Panc1 (cell line): ENCODE measurements at regions not wholly inside any gene's neighbourhood (a gene's known extent, or its start where the extent isn't known, plus 50 kb on each side); places are given as distances from the start of the nearest gene placed in this dataset.

ENCODE experiments used
- ATAC-seq: fragments of 200-7000 bp; cut with Tn5 transposase; 2 replicates; pipeline ENCODE4 v1.9.1; 2020; ENCODE audit warnings: mild to moderate bottlenecking, moderate library complexity
- BruUV-seq: library from RNA; stranded (reverse); fragments of 400-500 nt; replicated peaks from 2 replicates; lab custom pipeline; 2021; lab: Mats Ljungman, UMichigan
- CTCF ChIA-PET: fragments of 300-600 bp; sonication (Branson Sonifier 250); formaldehyde crosslinking; loops from one replicate; lab custom pipeline; 2022; ENCODE audit warnings: antibody characterized with exemption; lab: Charles Lee
- POLR2A ChIA-PET: fragments of 300-600 bp; sonication (Branson Sonifier 250); formaldehyde crosslinking; loops from one replicate; lab custom pipeline; 2022; ENCODE audit warnings: antibody characterized with exemption; lab: Charles Lee
- DNase-seq: peaks from one replicate; pipeline ENCODE4 v3.0.0-alpha.2; 2010; ENCODE audit warnings: low read depth, low spot score
- H3K27ac ChIP-seq: 2 replicates; pipeline ENCODE4 v1.5.1; 2011; ENCODE audit warnings: mild to moderate bottlenecking, low read length, inconsistent platforms
- H3K27me3 ChIP-seq: fragments of 200-500 bp; sonication (Bioruptor generic); 2 replicates; pipeline ENCODE4 v1.6.0; 2014; ENCODE audit warnings: low read length, inconsistent platforms; ENCODE audit not compliant: control insufficient read depth, insufficient read depth
- H3K36me3 ChIP-seq: fragments of 200-500 bp; sonication (Bioruptor generic); 2 replicates; pipeline ENCODE4 v1.5.1; 2014; ENCODE audit warnings: inconsistent platforms, mild to moderate bottlenecking, low read length, moderate library complexity; ENCODE audit not compliant: control insufficient read depth, insufficient read depth
- H3K4me1 ChIP-seq: 2 replicates; pipeline ENCODE4 v1.5.1; 2011; ENCODE audit warnings: inconsistent platforms, mild to moderate bottlenecking, low read length, moderate library complexity; ENCODE audit not compliant: control insufficient read depth, insufficient read depth
- H3K4me3 ChIP-seq, 2 experiments: 2 replicates each; pipeline ENCODE4 v1.5.1; 2011 to 2012; ENCODE audit warnings: low read depth in 2 of 2, low read length in 2 of 2, mild to moderate bottlenecking in 2 of 2, inconsistent platforms in 1 of 2, moderate library complexity in 1 of 2
- H3K9me3 ChIP-seq: fragments of 200-500 bp; sonication (Bioruptor generic); 2 replicates; pipeline ENCODE4 v1.5.1; 2014; ENCODE audit warnings: low read depth, mild to moderate bottlenecking, inconsistent platforms, low read length, moderate library complexity; ENCODE audit not compliant: control insufficient read depth, insufficient read depth
- CTCF ChIP-seq: fragments of 450-650 bp; IDR thresholded peaks from 2 replicates; pipeline ENCODE4 v1.5.1; 2017; ENCODE audit warnings: mild to moderate bottlenecking
- POLR2AphosphoS5 ChIP-seq: IDR thresholded peaks from 2 replicates; pipeline ENCODE4 v1.6.1; 2012; ENCODE audit warnings: mild to moderate bottlenecking, low read depth, low read length, moderate library complexity
- REST ChIP-seq, 2 experiments: IDR thresholded peaks; 2 replicates each; pipeline ENCODE4 v1.6.1; 2011 to 2012; ENCODE audit warnings: low read depth in 2 of 2, control low read depth in 1 of 2, low read length in 1 of 2, mild to moderate bottlenecking in 1 of 2, moderate library complexity in 1 of 2; ENCODE audit not compliant: insufficient read depth in 1 of 2
- SIN3A ChIP-seq: IDR thresholded peaks from 2 replicates; pipeline ENCODE4 v1.6.1; 2012; ENCODE audit warnings: low read depth, mild to moderate bottlenecking, low read length, moderate library complexity, borderline replicate concordance; ENCODE audit not compliant: insufficient read depth
- TCF7L2 ChIP-seq: IDR thresholded peaks from 2 replicates; pipeline ENCODE4 v1.6.1; 2011; ENCODE audit warnings: mild to moderate bottlenecking, low read depth, low read length, inconsistent platforms
- in situ Hi-C: cut with HindIII; loops from 2 replicates; pipeline ENCODE4 v1.10.0; 2016; ENCODE audit warnings: low sequenced_read_pairs, low pct_unique_long_range_greater_than_20kb
- intact Hi-C: fragments of 100-400 bp; cut with micrococcal nuclease; formaldehyde crosslinking; loops from one replicate; pipeline ENCODE4 v1.10.0; 2022; ENCODE audit not compliant: unreplicated experiment

- BruUV-seq: no TSS peak
- in situ Hi-C loops: no loop called here
- TF ChIP-seq REST (IDR thresholded peaks at IDR 0.05; ENCODE audit: insufficient read depth in 1 of 2, low read depth in 2 of 2, low read length in 1 of 2) (no peak), TCF7L2 (no peak), CTCF (no peak), SIN3A (no peak), POLR2AphosphoS5 (no peak)
Measured at GRCh38 chr5:169389318-169389717, 88.4 kb upstream of the SLIT3 start.

GRCh38 chr5:169385636-169386035 is 84.7 kb upstream of the SLIT3 start:
- DNase-seq (no peak), ATAC-seq (no peak)
- H3K4me1 ChIP-seq: no peaks in the 10 kb centered on the region
- H3K27ac ChIP-seq: no peak overlapping the region
- ChIA-PET POLR2A (no interaction called here), CTCF (interaction anchor here (0.7 kb wide), 1 partner anchor 13 kb away, joined by 4 read pairs; no protein-coding TSS in a partner anchor)
- intact Hi-C loops: no loop called here
- in situ Hi-C loops: no loop called here
- H3K36me3 ChIP-seq: no peaks in the 10 kb centered on the region
- no TSS peak for BruUV-seq
- no peaks in the 10 kb centered on the region for H3K27me3 ChIP-seq
- H3K4me3 ChIP-seq: no peak overlapping the region
- TF ChIP-seq CTCF: no peak
- no peak for TF ChIP-seq SIN3A
- no peaks in the 10 kb centered on the region for H3K9me3 ChIP-seq

More at GRCh38 chr5:169389318-169389717, 88.4 kb upstream of the SLIT3 start:
- ChIA-PET CTCF (no interaction called here), POLR2A (no interaction called here)
- no peaks in the 10 kb centered on the region for H3K9me3 ChIP-seq
- no peaks in the 10 kb centered on the region for H3K4me1 ChIP-seq
- no peaks in the 10 kb centered on the region for H3K36me3 ChIP-seq
- no peaks in the 10 kb centered on the region for H3K27me3 ChIP-seq
- H3K27ac ChIP-seq: no peak overlapping the region
- H3K4me3 ChIP-seq: no peak overlapping the region
- intact Hi-C loops: no loop called here
- ATAC-seq (no peak), DNase-seq (no peak)

- CTCF ChIA-PET: no interaction called here
- POLR2A ChIA-PET: no interaction called here
- no TSS peak for BruUV-seq
Measured at GRCh38 chr5:169384661-169385060, 83.7 kb upstream of the SLIT3 start.

More at GRCh38 chr5:169384661-169385060, 83.7 kb upstream of the SLIT3 start:
- peak; percentile 53 for ATAC-seq
- TF ChIP-seq TCF7L2: no peak
- TF ChIP-seq CTCF: no peak
- TF ChIP-seq SIN3A: no peak
- TF ChIP-seq REST (IDR thresholded peaks at IDR 0.05; ENCODE audit: insufficient read depth in 1 of 2, low read depth in 2 of 2, low read length in 1 of 2): no peak
- TF ChIP-seq POLR2AphosphoS5: no peak
- Histone ChIP-seq H3K4me1 (no peaks in the 10 kb centered on the region), H3K27ac (no peak overlapping the region), H3K27me3 (no peaks in the 10 kb centered on the region), H3K9me3 (no peaks in the 10 kb centered on the region), H3K4me3 (no peak overlapping the region), H3K36me3 (no peaks in the 10 kb centered on the region)
- DNase-seq: no peak
- intact Hi-C loops (no loop called here), in situ Hi-C loops (no loop called here)
